Colonic mucosa (tissue), 4 donors: ENCODE measurements at regions not wholly inside any gene's neighbourhood (a gene's known extent, or its start where the extent isn't known, plus 50 kb on each side); places are given as distances from the start of the nearest gene placed in this dataset.

Experiments used
- DNase-seq: peaks from one replicate; pipeline ENCODE4 v3.0.0-alpha.2; 2020
- H3K27ac ChIP-seq: fragments of 200-600 bp; one replicate; pipeline ENCODE4 v1.8.0; 2021
- H3K27me3 ChIP-seq: fragments of 200-600 bp; one replicate; pipeline ENCODE4 v1.8.0; 2021
- H3K36me3 ChIP-seq: fragments of 200-600 bp; one replicate; pipeline ENCODE4 v1.8.0; 2021
- H3K4me1 ChIP-seq: fragments of 200-600 bp; one replicate; pipeline ENCODE4 v1.8.0; 2021; ENCODE audit warnings: mild to moderate bottlenecking
- H3K4me3 ChIP-seq: fragments of 200-600 bp; one replicate; pipeline ENCODE4 v1.8.0; 2021
- H3K9ac ChIP-seq, 2 donors: one replicate each; pipeline ENCODE4 v1.7.0; 2013; ENCODE audit warnings: control low read depth in 2 of 2, low read depth in 2 of 2, low read length in 2 of 2
- H3K9me3 ChIP-seq: fragments of 200-600 bp; one replicate; pipeline ENCODE4 v1.8.0; 2021
- intact Hi-C: fragments of 100-400 bp; cut with DNase I; formaldehyde crosslinking; loops from one replicate; pipeline ENCODE4 v1.14.1; 2022
- TF ChIP-seq, protein P1 (sequence below): fragments of 200-600 bp; IDR thresholded peaks from one replicate; pipeline ENCODE4 v1.8.0; 2022; ENCODE audit warnings: antibody characterized with exemption, mild to moderate bottlenecking
- donor health status: healthy.
- donor health status: DM: no; HTN: no; CAD: no.
- donor health status: DM: no; HTN: no; CAD: no.

DNA sequence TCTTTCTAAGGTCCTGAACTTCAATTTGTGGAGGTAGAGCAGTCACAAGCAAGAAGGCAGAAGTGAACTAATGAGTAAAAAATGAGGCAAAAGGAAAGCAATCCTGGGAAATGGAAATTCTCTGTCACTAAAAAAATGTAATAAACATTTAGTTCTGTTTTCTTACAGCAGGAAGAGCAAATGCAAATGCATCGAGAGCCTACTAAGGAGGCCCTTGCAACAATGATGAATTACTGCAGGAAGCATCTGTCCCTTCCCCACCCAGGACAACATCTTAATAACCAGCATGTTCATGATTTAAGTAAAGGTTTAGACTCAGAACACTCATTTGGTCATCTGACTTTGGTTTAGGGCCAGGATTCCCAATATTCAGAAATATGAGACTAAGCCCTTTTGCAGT is 341.4 kb upstream of the NOCT start:
- intact Hi-C loops, result no loop called here
- Histone ChIP-seq H3K27ac (no peak overlapping the region), H3K36me3 (no peaks in the 10 kb centered on the region), H3K4me3 (no peak overlapping the region), H3K9me3 (no peaks in the 10 kb centered on the region), H3K9ac (no peak overlapping the region), H3K4me1 (no peaks in the 10 kb centered on the region), H3K27me3 (no peaks in the 10 kb centered on the region)
- no peak for DNase-seq
- TF ChIP-seq, protein P1, sequence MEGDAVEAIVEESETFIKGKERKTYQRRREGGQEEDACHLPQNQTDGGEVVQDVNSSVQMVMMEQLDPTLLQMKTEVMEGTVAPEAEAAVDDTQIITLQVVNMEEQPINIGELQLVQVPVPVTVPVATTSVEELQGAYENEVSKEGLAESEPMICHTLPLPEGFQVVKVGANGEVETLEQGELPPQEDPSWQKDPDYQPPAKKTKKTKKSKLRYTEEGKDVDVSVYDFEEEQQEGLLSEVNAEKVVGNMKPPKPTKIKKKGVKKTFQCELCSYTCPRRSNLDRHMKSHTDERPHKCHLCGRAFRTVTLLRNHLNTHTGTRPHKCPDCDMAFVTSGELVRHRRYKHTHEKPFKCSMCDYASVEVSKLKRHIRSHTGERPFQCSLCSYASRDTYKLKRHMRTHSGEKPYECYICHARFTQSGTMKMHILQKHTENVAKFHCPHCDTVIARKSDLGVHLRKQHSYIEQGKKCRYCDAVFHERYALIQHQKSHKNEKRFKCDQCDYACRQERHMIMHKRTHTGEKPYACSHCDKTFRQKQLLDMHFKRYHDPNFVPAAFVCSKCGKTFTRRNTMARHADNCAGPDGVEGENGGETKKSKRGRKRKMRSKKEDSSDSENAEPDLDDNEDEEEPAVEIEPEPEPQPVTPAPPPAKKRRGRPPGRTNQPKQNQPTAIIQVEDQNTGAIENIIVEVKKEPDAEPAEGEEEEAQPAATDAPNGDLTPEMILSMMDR, result no peak

DNA sequence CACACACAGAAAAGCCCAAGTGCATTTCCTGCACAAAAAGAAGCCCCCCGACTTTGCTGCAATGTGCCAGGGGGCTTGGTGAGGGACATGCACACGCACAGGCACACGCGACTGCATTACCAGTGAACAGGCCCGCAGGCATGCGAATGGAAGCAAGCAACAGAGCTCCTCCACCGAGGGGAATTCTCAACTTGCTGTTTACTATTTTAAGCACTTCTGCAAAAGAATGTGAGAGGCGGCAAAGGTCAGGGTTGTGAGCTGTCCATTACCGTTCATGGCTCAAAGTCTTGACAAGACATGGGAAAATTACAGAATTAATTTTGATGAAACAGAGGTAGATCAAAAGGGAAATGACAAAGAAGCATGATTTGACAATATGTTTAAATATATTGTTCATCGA is 342.5 kb upstream of the NOCT start:
- TF ChIP-seq, protein P1, result no peak
- H3K27ac ChIP-seq, result no peak overlapping the region
- intact Hi-C loops, result no loop called here
- no peak overlapping the region for H3K4me3 ChIP-seq
- no peak for DNase-seq
- no peaks in the 10 kb centered on the region for H3K27me3 ChIP-seq
- H3K9ac ChIP-seq, result no peak overlapping the region
- H3K9me3 ChIP-seq, result no peaks in the 10 kb centered on the region
- H3K36me3 ChIP-seq, result no peaks in the 10 kb centered on the region
- H3K4me1 ChIP-seq, result no peaks in the 10 kb centered on the region

DNA sequence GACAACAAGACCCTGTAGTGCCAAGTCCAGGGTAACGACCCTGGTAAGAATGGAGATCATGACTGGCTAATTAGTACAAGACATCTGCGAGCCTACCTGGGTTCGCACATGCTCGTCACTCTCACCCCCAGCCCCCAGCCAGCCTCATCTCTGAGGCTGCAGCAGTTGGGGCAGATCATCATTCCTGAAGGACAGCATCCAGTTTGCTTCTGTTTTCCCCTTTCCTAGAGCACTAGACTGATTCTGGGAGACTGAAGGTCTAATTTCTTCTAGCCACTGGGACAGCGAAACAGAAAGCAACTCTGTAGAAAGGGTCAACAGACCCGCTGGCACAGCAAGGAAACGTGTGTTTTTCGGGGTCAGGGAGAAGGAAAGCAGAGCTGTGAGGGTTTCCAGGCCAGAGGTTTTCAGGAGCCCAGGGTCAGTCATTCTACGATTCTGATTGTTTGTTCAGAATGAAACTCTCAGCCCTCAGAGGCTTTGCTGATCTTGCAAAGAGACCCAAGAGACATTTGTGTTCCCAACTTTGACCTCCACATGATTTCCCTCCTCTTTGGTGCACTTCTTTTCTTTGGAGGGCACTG is 343.1 kb upstream of the NOCT start:
- Histone ChIP-seq H3K4me1 (no peaks in the 10 kb centered on the region), H3K27ac (no peak overlapping the region), H3K9ac (no peak overlapping the region), H3K27me3 (no peaks in the 10 kb centered on the region), H3K9me3 (no peaks in the 10 kb centered on the region), H3K36me3 (no peaks in the 10 kb centered on the region), H3K4me3 (no peak overlapping the region)
- TF ChIP-seq, protein P1, result no peak
- no peak for DNase-seq
- intact Hi-C loops, result no loop called here

- no peaks in the 10 kb centered on the region for H3K27me3 ChIP-seq
- H3K27ac ChIP-seq, result no peak overlapping the region
- DNase-seq, result no peak
- no peak overlapping the region for H3K9ac ChIP-seq
- TF ChIP-seq, protein P1, result no peak
- H3K4me3 ChIP-seq, result no peak overlapping the region
- H3K36me3 ChIP-seq, result no peaks in the 10 kb centered on the region
- intact Hi-C loops, result no loop called here
- H3K4me1 ChIP-seq, result no peaks in the 10 kb centered on the region
- H3K9me3 ChIP-seq, result no peaks in the 10 kb centered on the region
Measured at GRCh38 chr4:138671606-138672084, 343.9 kb upstream of the NOCT start.

- no peaks in the 10 kb centered on the region for H3K27me3 ChIP-seq
- H3K4me3 ChIP-seq, result no peak overlapping the region
- H3K27ac ChIP-seq, result no peak overlapping the region
- intact Hi-C loops, result no loop called here
- no peaks in the 10 kb centered on the region for H3K4me1 ChIP-seq
- no peaks in the 10 kb centered on the region for H3K36me3 ChIP-seq
- TF ChIP-seq, protein P1, result no peak
- no peak for DNase-seq
- no peak overlapping the region for H3K9ac ChIP-seq
- H3K9me3 ChIP-seq, result no peaks in the 10 kb centered on the region
Measured at GRCh38 chr4:138671106-138671505, 344.5 kb upstream of the NOCT start.
